ENCODE measurements at regions not wholly inside any gene's neighbourhood (a gene's known extent, or its start where the extent isn't known, plus 50 kb on each side); places are given as distances from the start of the nearest gene placed in this dataset.
"Not testable (repeated sequence)": the region's sequence is repeated elsewhere in the genome, so short reads cannot be mapped to it uniquely, and the experiment has no call there.

DNA sequence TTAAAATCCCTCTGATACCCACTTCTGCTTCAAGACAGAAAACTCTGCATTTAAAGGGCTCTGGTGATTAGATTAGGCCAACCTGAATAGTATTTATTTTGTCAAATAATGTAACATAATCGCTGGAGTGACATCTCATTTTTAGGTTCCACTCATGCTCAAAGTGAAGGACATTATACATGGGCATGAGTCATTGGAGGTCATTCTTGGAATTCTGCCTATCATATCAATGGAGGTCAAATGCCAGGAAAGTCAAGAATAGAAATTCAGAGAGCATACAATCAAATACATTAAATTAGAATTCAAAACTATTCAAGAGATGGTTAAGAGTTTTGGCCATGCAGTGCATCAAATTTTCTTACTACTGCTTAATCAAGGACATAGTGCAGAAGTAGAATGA lies 50.8 kb upstream of the PRSS1 start:
- no peak for DNase-seq

DNA sequence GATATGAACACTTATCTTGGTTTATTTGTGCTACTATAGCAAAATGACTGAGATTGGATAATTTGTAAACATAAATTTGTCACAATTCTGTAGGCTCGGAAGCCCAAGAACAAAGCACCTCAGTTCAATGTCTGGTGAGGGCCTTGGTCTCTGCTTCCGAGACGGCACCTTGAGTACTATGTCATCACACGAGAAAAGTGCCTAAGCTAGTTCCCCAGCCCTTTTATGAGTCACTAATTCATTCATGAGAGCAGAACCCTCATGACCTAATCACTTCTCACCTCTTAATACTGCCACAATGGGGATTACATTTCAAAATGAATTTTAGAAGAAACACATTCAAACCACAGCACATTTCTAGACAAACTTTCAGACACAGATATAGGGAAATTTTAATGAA lies 52.0 kb upstream of the PRSS1 start:
- no peak for DNase-seq

DNA sequence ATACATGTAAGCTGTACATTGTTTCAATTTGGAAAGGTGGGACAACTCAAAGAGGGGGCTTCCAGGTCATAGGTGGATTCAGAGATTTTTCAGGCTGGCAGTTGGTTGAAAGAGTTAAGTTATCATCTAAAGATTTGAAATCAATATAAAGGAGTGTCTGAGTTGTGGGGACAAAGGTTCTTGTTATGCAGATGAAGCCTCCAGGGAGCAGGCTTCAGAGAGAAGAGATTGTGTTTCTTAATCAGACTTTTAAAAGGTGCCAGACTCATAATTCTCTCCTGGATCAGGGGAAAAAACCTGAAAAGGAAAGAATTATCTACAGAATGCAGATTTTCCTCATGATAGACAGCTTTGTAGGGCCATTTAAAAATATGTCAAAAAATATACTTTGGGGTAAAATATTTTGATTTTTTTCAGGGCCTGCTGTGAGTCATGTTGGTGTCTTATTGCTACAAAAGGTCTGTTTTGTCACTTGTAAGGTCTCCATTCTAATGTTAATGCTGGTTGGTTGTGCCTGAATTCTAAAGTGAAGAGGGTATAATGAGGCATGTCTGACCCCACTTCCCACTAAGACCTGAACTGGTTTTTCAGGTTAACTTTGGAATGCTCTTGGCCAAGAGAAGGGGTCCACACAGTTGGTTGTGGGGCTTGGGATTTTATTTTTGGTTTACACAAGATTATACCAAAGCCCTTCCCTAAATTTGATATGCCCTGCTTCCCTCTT lies 52.7 kb upstream of the PRSS1 start:
- DNase-seq: no peak

DNA sequence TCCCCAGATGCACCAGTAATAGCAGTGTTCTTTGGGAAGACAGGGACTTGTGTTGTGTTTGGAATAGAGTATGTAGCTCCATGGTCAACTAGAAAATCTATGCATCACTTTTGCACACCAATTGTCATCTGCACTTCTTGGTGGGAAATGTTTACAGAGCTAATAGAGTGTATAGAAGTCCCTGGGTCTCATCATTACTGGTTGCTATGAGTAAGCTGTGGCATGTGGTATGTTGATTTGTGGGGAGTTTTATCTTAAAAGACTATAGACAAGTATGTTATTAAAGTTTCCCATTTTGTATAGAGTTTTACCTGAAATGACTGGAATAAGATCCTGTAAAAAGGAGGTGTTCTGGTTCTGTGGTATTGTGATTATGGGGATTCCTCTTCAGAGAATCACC lies 55.4 kb upstream of the PRSS1 start:
- no peak for DNase-seq

DNA sequence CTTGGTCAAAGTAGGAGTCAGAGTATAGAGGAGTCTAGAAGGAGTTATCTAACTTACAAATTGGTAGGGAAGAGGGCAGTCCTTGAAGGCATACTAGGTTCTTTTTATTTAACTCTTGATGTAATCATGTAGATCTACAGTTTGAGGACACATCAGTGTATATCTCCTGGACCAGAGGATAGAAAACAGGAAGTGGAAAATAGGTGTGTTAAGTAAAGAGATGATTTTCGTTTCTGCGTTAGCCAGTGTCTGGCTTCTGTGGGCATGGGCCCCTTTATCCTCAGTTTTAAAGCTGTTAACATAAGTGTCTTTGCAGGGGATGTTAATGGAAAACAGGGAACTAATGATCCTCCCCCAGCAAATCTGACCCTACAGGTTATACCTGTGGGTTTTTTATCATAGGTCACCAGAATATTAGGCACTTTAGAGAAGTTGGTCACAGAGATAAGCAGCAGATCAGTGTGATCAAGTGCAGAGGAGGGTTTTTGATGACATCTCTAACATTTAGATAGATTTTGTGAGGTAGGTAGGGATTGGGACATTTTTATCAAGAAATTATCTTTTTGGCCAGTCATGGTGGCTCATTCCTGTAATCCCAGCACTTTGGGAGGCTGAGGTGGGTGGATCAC lies 58.6 kb upstream of the PRSS1 start:
- no peak for DNase-seq

DNA sequence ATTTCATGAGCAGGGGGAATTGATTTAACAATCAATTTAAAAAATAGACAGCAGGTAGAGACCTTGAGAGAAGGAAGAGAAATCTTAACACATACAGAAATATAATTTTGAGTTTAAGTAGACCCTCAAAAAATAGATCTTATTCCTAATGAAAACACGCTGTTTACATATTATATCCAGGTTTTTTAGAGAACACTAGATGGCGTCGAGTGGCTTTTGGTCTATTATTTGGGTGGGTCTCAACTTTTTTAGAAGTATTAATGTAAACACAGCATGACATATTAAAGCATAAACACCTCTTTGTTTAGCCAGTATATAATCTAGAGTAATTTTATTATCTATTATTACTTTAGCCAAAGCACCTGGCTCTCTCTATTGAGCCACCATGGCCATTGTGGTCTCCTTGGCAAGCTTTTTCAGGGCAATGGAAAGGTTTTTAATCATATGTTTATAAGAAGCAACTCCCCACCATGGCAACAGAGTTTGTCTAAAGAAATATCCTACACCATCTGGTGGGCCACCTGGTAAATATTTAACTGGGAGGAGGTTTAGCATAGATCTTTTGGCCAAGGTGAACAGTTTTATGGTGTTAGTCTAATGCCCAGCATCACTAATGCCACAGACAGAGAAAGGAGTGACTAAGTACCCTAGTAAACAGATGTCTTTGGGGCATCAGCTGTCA lies 59.7 kb upstream of the PRSS1 start:
- no peak for DNase-seq

DNA sequence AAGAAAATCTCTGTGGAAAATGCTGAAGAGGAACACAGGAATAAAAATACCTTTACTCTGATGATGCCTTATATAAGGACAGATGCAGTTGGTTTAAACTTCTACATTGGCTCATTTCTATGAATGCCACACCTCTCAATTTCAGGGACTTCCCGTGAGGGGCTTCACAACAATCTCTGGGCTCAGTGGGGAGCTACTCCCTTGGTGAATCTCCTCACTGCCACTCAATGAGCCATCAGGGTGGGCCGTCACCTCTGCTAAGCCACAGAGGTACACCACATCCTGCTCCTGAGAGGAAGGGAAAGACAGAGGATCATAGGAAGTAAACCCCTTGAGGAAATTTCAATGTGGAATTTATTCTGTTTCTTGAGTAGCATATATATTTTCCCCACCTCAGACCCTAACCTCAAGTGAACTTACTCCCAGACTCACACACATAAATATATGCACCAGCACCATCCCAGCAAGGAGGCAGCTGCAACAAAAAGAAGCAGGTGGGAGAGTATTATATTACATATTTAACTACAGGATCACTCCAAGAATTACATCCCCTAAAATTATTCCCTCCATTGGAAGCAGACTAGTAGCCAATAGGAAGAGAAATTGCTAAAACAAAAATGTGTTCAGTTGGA lies 63.3 kb upstream of the PRSS1 start:
- DNase-seq: no peak

DNA sequence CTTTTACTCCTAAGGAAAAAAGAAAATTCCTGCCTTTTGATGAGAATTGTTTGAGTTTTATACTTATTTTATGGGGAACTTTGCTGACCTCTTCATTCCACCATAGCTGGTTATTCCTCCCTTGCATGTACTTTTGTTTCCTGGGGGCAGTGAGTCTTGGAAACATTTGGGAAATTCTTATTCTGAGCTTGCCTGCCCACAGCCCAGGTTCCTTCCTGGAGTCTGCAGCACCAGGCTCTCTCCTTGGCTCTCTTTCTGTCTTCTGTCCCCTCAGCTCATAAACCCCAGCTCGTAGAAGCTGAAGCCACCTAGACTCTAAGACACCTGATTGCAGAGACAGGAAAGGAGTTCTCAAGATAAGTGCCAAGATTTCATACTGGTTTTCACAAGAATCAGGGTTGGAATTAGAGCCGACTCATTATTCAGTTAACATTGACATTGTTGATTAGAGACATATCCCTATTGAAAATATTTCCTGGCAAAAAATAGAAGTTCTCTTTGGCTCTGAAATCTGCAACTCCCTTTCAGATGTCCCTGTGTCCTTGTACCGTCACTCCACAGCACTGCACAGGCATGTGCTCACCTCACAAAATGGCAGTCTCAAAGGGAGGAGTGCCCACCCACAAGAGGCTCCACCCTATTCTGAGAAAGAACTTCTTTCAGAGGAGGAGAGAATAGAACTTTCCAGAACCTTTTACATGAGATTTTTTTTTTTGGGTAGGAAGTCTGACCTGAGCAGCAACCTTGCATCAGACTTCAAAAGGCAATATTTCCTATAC lies 67.8 kb upstream of the PRSS1 start:
- no peak for DNase-seq

DNA sequence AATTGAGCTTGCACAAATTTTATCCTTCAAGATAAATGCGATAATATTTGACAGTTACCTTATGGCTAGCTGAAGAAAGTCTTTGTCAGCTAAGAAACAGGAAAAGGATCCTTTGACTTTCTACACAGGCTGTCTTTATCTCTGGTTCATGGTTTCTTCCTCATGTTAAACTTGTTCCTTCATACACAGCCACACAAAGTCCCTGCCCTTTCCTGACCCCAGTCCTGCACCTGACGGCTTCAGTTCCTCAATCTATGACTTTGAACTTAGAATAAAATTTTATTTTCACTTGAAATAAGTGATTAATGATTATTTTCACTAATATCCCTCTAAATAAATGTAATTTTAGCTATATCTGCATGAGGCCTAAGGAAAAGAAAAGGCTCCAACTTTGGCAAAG lies 77.8 kb upstream of the PRSS1 start:
- no peak for DNase-seq

DNA sequence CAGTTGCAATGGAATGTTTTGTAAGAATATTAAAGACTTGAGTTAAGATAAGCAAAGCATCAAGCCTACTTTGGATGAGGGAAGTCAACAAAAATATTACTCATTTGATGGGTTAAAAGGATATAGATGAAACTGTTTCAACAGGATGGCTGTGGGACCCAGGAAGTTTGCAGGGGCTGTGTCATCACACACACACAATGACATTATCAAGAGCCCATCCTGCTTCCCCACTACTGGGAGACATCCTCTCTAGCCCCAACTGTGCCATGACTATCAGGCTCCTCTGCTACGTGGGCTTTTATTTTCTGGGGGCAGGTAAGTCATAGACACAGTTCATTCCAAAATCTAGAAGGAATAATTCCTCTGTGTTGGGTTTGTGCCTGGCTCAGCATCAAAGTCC lies 78.8 kb upstream of the PRSS1 start:
- DNase-seq: no peak

DNA sequence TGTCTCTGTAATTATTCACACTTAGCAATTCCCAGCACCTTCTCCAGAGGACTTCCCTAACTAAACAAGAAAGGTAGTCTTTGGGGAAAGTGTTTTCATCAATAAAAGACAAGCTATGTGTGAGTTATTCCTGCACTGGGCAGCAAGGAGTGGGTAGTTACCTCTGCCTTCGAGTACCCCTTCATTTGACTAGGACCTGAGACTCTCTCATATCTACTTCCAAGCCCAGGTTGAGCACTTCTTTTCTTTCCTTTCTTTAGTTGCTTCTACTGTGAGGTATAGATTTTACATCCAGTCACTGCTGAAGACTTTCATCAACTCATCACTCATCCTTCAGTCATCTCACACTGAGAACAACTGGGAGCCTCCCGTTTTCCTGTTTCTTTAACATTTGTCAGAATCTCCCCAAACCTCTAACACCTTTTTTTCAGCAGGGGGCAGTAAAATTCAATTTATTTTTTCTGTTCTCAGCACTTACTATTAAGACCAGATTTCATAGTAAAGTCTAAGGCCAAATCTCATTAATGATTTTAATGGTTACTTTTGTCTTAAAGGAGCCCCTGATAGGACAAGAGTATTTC lies 80.1 kb upstream of the PRSS1 start:
- DNase-seq: no peak

DNA sequence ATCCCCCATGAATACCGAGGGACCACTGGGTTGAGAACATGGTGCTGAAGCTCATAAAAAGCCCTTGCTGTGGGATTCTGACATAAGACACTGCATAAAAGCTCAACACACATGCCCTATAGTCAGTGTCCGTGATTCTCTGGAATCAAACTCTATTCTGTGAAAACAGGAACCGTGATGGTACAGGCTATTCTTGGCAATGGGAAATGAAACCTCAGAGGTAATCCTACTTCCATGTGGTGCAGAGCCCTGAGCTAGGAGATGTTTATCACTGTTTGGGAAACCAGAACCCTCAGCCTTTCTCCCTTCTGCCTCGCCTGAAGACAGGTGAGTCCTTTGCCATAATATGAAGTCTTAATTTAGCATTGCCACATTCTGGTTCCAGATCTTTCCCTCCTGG lies 80.8 kb upstream of the PRSS1 start:
- DNase-seq: no peak

DNA sequence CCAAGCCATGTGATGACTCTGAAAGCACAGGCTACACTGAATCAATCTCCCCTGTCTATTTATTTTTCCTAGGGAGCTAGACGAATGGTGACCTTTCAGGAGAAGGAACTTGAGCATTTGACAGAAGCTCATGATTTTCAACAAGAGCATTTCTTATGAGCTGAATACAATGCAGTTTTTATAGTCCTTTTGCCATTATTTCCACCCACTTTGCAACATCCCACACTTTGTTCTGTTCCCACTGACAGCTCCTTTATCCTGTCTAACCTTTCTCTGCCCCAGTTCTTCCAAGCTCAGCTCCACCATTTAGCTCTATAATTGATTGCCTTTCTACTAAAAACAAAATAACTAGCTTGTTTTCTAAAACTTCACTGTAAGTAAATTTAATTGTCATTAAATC lies 91.9 kb upstream of the PRSS1 start:
- no peak for DNase-seq

DNA sequence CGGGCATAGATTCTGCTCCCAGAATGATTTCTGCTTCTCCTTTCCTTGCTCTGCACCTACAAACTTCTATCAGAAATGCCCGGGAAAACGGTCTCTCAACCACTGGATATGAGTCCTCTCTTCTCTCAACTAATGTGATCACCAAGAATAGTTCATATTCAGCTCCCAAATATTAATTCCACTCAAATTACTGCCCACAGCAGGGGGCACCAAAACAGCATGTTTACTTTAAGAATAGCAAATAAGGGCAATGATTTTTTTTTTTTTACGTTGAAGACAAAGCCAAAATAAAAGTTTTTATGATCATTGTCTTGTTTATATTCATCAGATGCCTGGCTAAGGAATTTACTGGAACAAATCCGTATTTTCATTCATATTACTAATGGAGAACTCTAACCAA lies 94.9 kb upstream of the PRSS1 start:
- no peak for DNase-seq

DNA sequence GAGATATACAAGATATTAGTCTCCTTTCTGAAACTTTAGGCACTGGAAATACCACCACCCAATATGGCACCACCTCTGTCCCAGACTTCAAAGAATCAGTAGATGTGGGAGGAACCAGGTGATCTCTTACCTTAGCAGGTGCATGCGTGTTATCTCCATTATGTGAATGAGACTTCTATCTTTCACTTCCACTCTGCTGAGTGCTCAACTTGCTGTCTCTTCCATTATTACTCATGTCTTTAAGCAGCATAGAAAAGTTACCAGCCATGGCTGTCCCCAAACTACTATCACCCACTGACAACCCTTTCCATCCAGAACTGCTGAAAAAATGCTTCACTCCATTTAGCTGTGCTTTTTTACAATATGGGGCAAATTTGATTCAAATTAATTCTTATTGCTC lies 101.5 kb upstream of the PRSS1 start:
- DNase-seq: no peak

DNA sequence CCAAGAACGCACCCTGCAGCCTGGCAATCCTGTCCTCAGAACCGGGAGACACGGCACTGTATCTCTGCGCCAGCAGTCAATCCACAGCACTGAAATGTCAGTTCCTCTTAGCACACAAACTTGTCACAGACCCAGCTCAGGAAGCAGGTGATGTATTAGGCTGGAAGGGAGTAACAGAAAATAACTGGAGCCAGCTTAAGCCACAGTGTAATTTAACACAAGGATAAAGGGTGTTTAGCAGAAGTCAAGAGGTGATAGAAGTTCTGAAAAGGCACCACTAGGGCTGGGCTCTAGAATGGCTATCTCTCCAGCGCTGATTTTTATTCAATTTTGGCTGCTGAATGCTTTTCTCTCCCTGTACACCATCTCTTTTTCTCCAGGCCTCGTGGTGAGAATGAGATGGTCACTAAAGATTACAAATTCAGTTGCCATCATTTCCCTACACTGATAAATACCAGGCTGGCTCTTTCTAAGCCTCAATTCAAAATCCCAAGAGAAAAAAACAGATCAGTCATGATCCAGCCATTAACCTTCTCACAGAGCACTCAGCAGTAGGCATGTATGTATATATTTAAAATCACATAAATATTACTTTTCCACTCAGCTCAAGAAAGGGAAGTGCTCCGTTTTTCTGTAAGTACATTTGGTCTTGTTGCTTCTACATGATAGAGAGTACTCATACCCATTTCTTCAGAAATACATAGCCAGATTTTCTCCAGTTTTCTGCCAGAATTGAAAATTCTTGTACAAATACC lies 102.7 kb upstream of the PRSS1 start:
- no peak for DNase-seq

DNA sequence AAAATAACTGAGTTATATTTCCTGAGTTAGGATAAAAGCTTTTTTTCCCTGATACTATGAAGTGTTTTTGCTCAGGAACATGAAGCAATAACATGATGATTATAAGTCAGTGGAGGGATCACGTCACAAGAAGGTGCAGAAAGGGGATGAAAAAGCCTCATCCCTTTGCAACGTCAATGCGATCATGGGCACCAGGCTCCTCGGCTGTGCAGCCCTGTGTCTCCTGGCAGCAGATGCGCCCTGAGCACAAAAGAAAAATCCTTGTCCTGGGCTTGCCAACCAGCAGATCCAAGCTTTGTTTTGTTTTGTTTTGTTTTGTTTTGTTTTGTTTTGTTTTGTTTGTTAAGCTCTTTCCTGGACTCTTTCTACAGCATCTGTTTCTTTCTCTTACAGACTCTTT lies 103.5 kb upstream of the PRSS1 start:
- no peak for DNase-seq

DNA sequence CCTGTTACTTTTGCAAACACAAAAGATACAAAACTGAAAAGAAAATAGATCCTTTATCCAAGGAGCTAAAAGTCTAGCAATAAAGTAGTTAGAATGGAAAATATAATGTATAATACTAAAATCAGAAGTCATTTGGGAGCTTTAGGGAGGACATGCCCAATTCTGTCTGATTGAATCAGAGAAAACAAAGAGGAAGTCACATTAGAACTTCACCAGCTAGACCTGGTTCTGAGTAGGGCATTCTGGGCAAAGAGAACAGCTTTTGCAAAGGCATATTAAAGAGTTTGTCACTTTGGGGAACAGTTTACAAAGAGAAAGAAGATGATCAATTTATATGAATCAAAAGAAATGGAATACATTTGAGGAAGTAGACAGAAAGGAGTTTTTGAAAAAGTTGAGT lies 107.0 kb upstream of the PRSS1 start:
- no peak for DNase-seq

DNA sequence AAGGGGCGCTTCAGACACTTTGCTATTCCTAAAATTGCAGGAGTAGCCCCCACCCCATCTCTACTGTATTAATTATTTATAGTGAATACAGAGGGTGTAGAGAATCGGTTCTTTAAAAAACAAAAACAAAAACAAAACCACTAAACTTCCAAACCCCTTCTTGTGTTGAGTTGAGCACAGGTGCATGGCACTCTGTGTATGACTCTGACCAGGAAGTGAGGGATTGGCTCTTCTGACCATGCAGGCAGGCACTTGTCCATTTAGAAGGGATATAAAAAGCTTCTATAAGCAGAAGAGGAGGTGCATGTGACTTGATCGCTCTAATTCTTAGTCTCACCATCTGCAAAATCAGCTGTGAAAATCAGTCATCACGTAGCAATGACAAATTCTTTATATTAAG lies 108.0 kb upstream of the PRSS1 start:
- not testable (repeated sequence) for DNase-seq

DNA sequence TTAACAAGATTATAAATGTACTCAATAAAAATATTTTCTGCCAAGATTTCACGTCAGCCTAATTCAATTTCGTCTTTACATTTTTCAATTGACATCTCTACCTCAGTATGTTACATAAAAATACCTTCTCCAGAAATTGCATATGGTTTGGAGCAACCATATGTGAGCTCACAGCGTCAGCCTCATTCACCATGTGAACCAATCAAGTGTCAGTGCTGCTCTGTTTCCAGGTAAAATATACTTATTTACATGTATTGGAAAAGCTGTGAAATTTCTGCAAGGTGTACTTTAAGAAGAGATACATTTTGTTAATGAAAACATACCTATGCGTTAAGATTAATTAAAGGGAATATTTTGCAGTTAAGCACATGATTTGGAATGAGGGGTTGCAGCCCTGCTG lies 110.7 kb upstream of the PRSS1 start:
- no peak for DNase-seq

DNA sequence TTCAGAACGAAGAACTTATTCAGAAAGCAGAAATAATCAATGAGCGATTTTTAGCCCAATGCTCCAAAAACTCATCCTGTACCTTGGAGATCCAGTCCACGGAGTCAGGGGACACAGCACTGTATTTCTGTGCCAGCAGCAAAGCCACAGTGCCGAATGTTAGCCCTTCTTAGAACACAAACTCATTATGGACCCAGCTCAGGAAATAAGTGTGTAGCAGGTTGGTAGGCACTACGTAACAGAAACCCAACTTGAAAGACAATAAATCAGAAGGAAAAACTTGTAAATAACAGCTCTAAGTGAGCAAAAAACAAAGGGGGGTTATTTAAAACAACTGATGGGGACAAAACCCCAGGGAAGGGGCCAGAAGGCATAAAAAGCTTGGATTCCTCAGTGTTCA lies 112.0 kb upstream of the PRSS1 start:
- DNase-seq: no peak

DNA sequence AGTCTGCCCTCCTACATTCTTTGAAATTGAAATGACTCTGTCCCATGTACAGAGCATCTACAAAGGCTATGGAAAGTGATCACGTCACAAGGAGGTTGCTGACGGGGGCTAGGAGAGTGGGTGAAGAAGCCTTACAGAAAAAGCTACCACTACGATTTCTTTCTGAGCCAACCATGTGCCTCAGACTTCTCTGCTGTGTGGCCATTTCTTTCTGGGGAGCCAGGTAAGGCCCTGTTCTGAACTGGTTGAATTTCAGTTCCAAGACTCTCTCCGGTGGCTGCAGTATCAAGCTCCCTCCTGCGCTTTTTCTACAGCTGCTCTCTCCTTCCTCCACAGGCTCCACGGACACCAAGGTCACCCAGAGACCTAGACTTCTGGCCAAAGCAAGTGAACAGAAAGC lies 112.5 kb upstream of the PRSS1 start:
- DNase-seq: no peak
